Kidney (tissue), 13 donors: ENCODE measurements at regions not wholly inside any gene's neighbourhood (a gene's known extent, or its start where the extent isn't known, plus 50 kb on each side); places are given as distances from the start of the nearest gene placed in this dataset.

ENCODE experiments used
- DNase-seq, 5 donors: peaks; one replicate each; pipeline ENCODE4 v3.0.0-alpha.2; 2013 to 2020
- FAIRE-seq: peaks from 2 replicates; lab custom pipeline; 2012; peaks lifted over from hg19 to GRCh38; lab: Jason Lieb, UNC
- H3K27ac ChIP-seq, 2 donors: one replicate each; pipeline ENCODE4 v1.7.0; 2013; ENCODE audit warnings: low read depth in 2 of 2, low read length in 2 of 2, inconsistent platforms in 1 of 2
- H3K27me3 ChIP-seq: one replicate; pipeline ENCODE4 v1.7.1; 2013; ENCODE audit warnings: low read length, inconsistent platforms; ENCODE audit not compliant: control insufficient read depth, insufficient read depth
- H3K36me3 ChIP-seq, 3 donors: one replicate each; pipeline versions ENCODE4 v1.7.0 to v1.7.1; 2013; ENCODE audit warnings: low read length in 3 of 3, control low read depth in 1 of 3, inconsistent platforms in 1 of 3; ENCODE audit not compliant: insufficient read depth in 3 of 3, control insufficient read depth in 2 of 3
- H3K4me1 ChIP-seq, 3 donors: one replicate each; pipeline versions ENCODE4 v1.7.0 to v1.7.1; 2013; ENCODE audit warnings: low read length in 3 of 3, inconsistent platforms in 1 of 3, low read depth in 1 of 3; ENCODE audit not compliant: control insufficient read depth in 2 of 3, insufficient read depth in 2 of 3
- H3K4me3 ChIP-seq, 3 donors: one replicate each; pipeline versions ENCODE4 v1.7.0 to v1.8.1; 2013; ENCODE audit warnings: low read length in 3 of 3, control low read depth in 1 of 3, inconsistent platforms in 1 of 3
- H3K9ac ChIP-seq, 3 donors: one replicate each; pipeline versions ENCODE4 v1.7.0 to v1.7.1; 2013; ENCODE audit warnings: low read length in 3 of 3, control low read depth in 1 of 3, inconsistent platforms in 1 of 3
- H3K9me3 ChIP-seq, 3 donors: one replicate each; pipeline versions ENCODE4 v1.7.0 to v1.7.1; 2013; ENCODE audit warnings: low read length in 3 of 3, control low read depth in 1 of 3, inconsistent platforms in 1 of 3; ENCODE audit not compliant: control insufficient read depth in 2 of 3, insufficient read depth in 1 of 3
- intact Hi-C: fragments of 100-400 bp; cut with DNase I; formaldehyde crosslinking; loops from one replicate; pipeline ENCODE4 v1.11.1; 2022
- TF ChIP-seq, protein P1 (sequence below): IDR thresholded peaks from 3 replicates; pipeline ENCODE4 v1.5.1; 2012; ENCODE audit warnings: mild to moderate bottlenecking, moderate library complexity, borderline replicate concordance; ENCODE audit not compliant: insufficient read depth; ENCODE audit errors: extremely low read depth
- donor health status: control.
- donor health status: control.
- donor health status: control.
- donor health status: control.
- donor health status: control.
- donor health status: DM: yes; HTN: yes; CAD: no.
- donor health status: Normal renal cell carcinoma (clear cell type).

- TF ChIP-seq, protein P1, sequence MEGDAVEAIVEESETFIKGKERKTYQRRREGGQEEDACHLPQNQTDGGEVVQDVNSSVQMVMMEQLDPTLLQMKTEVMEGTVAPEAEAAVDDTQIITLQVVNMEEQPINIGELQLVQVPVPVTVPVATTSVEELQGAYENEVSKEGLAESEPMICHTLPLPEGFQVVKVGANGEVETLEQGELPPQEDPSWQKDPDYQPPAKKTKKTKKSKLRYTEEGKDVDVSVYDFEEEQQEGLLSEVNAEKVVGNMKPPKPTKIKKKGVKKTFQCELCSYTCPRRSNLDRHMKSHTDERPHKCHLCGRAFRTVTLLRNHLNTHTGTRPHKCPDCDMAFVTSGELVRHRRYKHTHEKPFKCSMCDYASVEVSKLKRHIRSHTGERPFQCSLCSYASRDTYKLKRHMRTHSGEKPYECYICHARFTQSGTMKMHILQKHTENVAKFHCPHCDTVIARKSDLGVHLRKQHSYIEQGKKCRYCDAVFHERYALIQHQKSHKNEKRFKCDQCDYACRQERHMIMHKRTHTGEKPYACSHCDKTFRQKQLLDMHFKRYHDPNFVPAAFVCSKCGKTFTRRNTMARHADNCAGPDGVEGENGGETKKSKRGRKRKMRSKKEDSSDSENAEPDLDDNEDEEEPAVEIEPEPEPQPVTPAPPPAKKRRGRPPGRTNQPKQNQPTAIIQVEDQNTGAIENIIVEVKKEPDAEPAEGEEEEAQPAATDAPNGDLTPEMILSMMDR = no peak
- DNase-seq = no peak
- intact Hi-C loops = no loop called here
- H3K9ac ChIP-seq = no peak overlapping the region
- H3K9me3 ChIP-seq = no peaks in the 10 kb centered on the region
- H3K27me3 ChIP-seq = no peaks in the 10 kb centered on the region
- H3K36me3 ChIP-seq = no peaks in the 10 kb centered on the region
- no peak overlapping the region for H3K4me3 ChIP-seq
- FAIRE-seq = no peak
- no peaks in the 10 kb centered on the region for H3K4me1 ChIP-seq
- H3K27ac ChIP-seq = no peak overlapping the region
These were observed 99.2 kb upstream of the ID4 start for GRCh38 chr6:19738010-19738409.

DNA sequence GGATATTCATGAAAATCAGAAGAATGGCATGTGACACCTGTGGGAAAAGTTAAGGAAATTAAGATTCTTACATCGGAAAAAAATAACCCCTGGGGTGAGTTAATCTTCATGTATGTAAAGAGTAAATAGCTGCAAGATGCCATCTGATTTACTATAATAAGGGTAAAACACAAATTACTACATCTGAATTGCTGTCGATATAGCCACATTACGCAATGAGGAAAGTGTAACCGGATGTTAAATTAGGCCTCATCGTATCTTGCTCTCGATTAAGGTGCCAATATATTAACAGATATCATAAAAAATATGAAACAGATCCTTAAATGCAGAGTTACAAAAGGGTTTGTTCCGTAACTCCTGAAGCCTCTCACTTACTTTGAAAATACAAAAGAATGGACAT, 87.4 kb upstream of the ID4 start:
- Histone ChIP-seq H3K27ac (no peak overlapping the region), H3K4me3 (no peak overlapping the region), H3K9ac (no peak overlapping the region), H3K27me3 (no peaks in the 10 kb centered on the region), H3K9me3 (no peaks in the 10 kb centered on the region), H3K4me1 (no peaks in the 10 kb centered on the region), H3K36me3 (no peaks in the 10 kb centered on the region)
- DNase-seq (no peak), FAIRE-seq (no peak)
- intact Hi-C loops = no loop called here
- TF ChIP-seq, protein P1 = no peak

- FAIRE-seq = no peak
These were observed 84.4 kb upstream of the ID4 start for GRCh38 chr6:19752746-19753145.

GRCh38 chr6:19753826-19754225, 83.3 kb upstream of the ID4 start:
- intact Hi-C loops = no loop called here
- TF ChIP-seq, protein P1 = no peak
- FAIRE-seq (no peak), DNase-seq (peak in 4 of 5 donors; percentile 71 to 94 (median 88))
- H3K27me3 ChIP-seq = no peaks in the 10 kb centered on the region
- no peak overlapping the region for H3K4me3 ChIP-seq
- no peak overlapping the region for H3K9ac ChIP-seq
- no peak overlapping the region for H3K27ac ChIP-seq
- no peaks in the 10 kb centered on the region for H3K9me3 ChIP-seq
- H3K4me1 ChIP-seq = no peaks in the 10 kb centered on the region
- H3K36me3 ChIP-seq = no peaks in the 10 kb centered on the region

More at GRCh38 chr6:19752746-19753145, 84.4 kb upstream of the ID4 start:
- H3K9ac ChIP-seq = no peak overlapping the region
- no peaks in the 10 kb centered on the region for H3K36me3 ChIP-seq
- no peak overlapping the region for H3K4me3 ChIP-seq
- H3K27me3 ChIP-seq = no peaks in the 10 kb centered on the region
- no peak for DNase-seq
- H3K27ac ChIP-seq = no peak overlapping the region
- no peaks in the 10 kb centered on the region for H3K4me1 ChIP-seq
- H3K9me3 ChIP-seq = no peaks in the 10 kb centered on the region
- intact Hi-C loops = no loop called here
- TF ChIP-seq, protein P1 = no peak
